GM21423 (cell line): ENCODE measurements at regions not wholly inside any gene's neighbourhood (a gene's known extent, or its start where the extent isn't known, plus 50 kb on each side); places are given as distances from the start of the nearest gene placed in this dataset.
"Not testable (repeated sequence)": the region's sequence is repeated elsewhere in the genome, so short reads cannot be mapped to it uniquely, and the experiment has no call there.

Experiments
- ATAC-seq: cut with Tn5 transposase; IDR thresholded peaks from one replicate; pipeline ENCODE4 v1.9.1; 2021; ENCODE audit warnings: mild to moderate bottlenecking, moderate library complexity; ENCODE audit not compliant: unreplicated experiment

DNA sequence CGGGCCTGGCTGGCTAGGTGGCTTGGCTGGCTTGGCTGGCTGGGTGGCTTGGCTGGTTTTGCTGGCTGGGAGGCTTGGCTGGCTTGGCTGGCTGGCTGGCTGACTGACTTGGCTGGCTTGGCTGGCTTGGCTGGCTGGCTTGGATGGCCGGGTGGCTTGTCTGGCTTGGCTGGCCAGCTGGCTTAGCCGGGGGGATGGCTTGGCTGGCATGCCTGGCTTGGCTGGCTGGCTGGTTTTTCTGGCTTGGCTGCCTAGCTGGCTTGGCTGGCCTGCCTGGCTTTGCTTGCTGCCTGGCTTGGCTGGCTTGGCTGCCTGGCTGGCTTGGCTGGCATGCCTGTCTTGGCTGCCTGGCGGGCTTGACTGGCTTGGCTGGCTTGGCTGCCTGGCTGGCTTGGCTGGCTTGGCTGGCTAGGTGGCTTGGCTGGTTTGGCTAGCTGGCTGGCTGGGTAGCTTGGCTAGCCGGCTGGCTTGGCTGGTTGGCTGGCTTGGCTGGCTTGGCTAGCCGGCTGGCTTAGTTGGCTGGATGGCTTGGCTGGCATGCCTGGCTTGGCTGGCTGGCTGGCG, 2829.6 kb downstream of the RPIA start:
- not testable (repeated sequence) for ATAC-seq

DNA sequence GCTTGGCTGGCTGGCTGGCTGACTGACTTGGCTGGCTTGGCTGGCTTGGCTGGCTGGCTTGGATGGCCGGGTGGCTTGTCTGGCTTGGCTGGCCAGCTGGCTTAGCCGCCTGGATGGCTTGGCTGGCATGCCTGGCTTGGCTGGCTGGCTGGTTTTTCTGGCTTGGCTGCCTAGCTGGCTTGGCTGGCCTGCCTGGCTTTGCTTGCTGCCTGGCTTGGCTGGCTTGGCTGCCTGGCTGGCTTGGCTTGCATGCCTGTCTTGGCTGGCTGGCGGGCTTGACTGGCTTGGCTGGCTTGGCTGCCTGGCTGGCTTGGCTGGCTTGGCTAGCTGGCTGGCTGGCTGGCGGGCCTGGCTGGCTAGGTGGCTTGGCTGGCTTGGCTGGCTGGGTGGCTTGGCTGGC, 2830.5 kb downstream of the RPIA start:
- ATAC-seq, result not testable (repeated sequence)

GRCh38 chr2:91522877-91523276, 2831.4 kb downstream of the RPIA start:
- ATAC-seq, result not testable (repeated sequence)

- not testable (repeated sequence) for ATAC-seq
Observed at GRCh38 chr2:91523751-91524150, 2832.3 kb downstream of the RPIA start.

DNA sequence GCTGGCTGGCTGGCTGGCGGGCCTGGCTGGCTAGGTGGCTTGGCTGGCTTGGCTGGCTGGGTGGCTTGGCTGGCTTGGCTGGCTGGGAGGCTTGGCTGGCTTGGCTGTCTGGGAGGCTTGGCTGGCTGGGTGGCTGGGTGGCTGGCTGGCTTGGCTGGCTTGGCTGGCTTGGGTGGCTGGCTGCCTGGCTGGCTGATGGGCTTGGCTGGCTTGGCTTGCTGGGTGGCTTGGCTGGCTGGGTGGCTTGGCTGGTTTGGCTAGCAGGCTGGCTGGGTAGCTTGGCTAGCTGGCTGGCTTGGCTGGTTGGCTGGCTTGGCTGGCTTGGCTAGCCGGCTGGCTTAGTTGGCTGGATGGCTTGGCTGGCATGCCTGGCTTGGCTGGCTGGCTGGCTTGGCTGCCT, 2834.1 kb downstream of the RPIA start:
- not testable (repeated sequence) for ATAC-seq

DNA sequence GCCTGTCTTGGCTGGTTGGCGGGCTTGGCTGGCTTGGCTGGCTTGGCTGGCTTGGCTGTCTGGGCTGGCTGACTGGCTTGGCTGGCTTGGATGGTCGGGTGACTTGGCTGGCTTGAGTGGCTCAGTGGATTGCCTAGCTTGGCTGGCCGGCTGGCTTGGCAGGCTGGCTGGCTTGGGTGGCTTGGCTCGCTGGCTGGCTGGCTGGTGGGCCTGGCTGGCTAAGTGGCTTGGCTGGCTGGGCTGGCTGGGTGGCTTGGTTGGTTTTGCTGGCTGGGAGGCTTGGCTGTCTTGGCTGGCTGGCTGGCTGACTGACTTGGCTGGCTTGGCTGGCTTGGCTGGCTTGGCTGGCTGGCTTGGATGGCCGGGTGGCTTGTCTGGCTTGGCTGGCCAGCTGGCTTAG, 2834.6 kb downstream of the RPIA start:
- ATAC-seq, result not testable (repeated sequence)

DNA sequence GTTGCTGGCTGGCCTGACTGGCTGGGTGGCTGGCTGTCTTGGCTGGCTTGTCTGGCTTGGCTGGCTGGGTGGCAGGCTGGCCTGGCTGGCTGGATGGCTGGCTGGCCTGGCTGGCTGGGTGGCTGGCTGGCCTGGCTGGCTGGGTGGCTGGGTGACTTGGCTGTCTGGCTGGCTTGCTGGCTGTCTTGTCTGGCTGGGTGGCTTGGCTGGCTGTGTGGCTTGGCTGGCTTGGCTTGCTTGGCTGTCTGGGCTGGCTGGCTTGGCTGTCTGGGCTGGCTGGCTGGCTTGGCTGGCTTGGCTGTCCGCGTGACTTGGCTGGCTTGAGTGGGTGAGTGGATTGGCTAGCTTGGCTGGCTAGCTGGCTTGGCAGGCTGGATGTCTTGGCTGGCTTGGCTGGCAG, 2835.6 kb downstream of the RPIA start:
- not testable (repeated sequence) for ATAC-seq

DNA sequence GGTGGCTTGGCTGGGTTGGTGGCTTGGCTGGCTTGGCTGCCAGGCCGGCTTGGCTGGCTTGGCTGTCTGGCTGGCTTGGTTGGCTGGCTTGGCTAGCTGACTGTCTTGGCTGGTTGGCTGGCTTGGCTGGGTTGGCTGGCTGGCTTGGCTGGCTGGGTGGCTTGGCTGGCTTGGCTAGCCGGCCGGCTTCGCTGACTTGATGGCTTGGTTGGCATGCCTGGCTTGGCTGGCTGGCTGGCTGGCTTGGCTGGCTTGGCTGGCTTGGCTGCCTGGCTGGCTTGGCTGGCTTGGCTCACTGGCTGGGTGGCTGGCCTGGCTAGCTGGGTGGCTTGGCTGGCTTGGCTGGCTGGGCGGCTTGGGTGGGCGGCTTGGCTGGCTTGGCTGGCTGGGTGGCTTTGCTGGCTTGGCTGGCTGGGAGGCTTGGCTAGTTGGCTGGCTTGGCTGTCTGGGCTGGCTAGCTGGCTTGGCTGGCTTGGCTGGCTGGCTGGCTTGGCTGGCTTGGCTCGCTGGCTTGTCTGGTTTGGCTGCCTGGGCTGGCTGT, 2836.1 kb downstream of the RPIA start:
- not testable (repeated sequence) for ATAC-seq

DNA sequence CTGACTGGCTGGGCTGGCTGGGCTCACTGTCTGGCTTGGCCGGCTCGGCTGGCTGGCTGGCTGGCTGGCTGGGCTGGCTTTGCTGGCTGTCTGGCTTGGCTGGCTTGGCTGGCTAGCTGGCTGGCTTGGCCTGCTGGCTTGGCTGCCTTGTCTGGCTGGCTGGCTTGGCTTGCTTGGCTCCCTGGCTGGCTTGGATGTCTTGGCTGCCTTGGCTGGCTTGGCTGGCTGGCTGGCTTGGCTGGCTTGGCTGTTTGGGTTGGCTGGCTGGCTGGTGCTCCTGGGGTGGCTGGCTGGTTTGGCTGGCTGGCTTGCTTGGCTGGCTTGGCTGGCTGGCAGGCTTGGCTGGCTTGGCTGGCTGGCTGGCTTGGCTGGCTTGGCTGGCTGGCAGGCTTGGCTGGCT, 2836.9 kb downstream of the RPIA start:
- ATAC-seq, result not testable (repeated sequence)

DNA sequence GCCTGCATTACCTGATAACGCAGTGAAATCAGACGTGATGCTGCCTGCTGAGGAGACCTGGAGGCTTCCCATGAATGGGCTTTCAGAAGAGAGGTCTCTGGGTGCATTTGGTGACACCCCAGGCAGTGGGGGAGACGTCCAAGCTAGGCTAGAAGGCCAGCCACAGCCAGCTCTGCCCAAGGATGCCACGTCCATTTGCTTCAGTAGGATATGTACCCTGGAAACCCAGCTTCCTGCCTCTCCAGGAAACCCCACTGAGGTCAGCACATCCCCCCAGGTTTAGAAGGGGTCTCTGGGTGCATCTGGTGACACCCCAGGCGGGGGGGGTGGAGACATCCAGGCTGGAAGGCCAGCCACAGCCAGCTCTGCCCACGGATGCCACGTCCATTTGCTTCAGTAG, 2844.6 kb downstream of the RPIA start:
- ATAC-seq, result not testable (repeated sequence)

GRCh38 chr2:91536549-91537263, 2845.2 kb downstream of the RPIA start:
- ATAC-seq, result not testable (repeated sequence)

GRCh38 chr2:91549316-91549715, 2857.8 kb downstream of the RPIA start:
- not testable (repeated sequence) for ATAC-seq

GRCh38 chr2:91558234-91558633, 2866.8 kb downstream of the RPIA start:
- not testable (repeated sequence) for ATAC-seq

GRCh38 chr2:91559269-91559668, 2867.8 kb downstream of the RPIA start:
- ATAC-seq, result not testable (repeated sequence)

- not testable (repeated sequence) for ATAC-seq
Observed at GRCh38 chr2:91559886-91560614, 2868.6 kb downstream of the RPIA start.

DNA sequence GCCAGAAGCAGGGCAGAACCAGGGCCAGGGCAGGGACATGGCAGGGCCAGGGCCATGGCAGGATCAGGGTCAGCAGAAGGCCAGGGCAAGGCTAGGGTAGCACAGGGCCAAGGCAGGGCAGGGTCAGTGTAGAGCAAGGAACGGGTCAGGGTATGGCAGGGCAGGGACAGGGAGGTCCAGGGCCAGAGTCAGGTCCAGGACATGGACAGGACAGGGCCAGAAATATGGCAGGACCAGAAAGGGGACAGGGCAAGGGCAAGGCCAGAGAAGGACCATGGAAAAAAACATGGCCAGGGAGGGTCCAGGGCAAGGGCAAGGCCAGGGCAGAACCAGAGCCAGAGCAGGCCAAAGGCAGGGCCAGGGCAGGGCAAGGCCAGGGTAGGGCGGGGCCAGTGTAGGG, 2870.7 kb downstream of the RPIA start:
- not testable (repeated sequence) for ATAC-seq

DNA sequence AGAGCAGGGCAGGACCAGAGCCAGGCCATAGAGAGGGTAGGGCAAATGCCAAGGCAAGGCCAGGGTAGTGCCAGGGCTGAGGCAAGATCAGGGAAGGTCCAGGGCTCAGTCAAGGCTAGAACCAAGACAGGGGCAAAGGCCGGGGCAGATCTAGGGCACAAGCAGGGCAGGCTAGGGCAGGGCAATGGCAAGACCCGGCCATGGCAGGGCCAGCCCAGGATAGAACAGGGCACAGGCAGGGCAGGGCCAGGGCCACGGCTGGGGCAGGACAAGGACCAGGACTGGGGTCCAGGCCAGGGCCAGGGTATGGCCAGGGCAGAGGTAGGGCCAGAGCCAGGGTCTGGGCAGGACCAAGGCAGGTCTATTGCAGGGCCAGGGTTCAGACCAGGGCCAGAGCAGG, 2873.2 kb downstream of the RPIA start:
- ATAC-seq, result not testable (repeated sequence)

GRCh38 chr2:91565689-91566430, 2874.4 kb downstream of the RPIA start:
- not testable (repeated sequence) for ATAC-seq

GRCh38 chr2:91566611-91567010, 2875.1 kb downstream of the RPIA start:
- ATAC-seq, result not testable (repeated sequence)

- not testable (repeated sequence) for ATAC-seq
Observed at GRCh38 chr2:91567546-91568335, 2876.3 kb downstream of the RPIA start.
